HEK293 (cell line): ENCODE measurements at regions not wholly inside any gene's neighbourhood (a gene's known extent, or its start where the extent isn't known, plus 50 kb on each side); places are given as distances from the start of the nearest gene placed in this dataset.

Experiments
- CTCF ChIA-PET: fragments of 350-600 bp; formaldehyde crosslinking; extraction: SDS; loops from one replicate; lab custom pipeline; 2021; ENCODE audit warnings: antibody characterized with exemption; lab: Yijun Ruan, JAX
- POLR2A ChIA-PET: fragments of 300-600 bp; formaldehyde crosslinking; extraction: SDS; loops from one replicate; lab custom pipeline; 2020; ENCODE audit warnings: antibody characterized with exemption, inconsistent platforms; lab: Yijun Ruan, JAX
- H3K27ac ChIP-seq: fragments of 200-500 bp; sonication (Bioruptor generic); 2 replicates; pipeline ENCODE4 v1.5.1; 2014; ENCODE audit warnings: low read depth, low read length, control low read depth, inconsistent platforms; ENCODE audit errors: extremely low read depth
- H3K36me3 ChIP-seq, 2 experiments: fragments of 200-500 bp in 1 of 2; sonication (Bioruptor generic) in 1 of 2; 1 replicate in 1 of 2; 2 replicates in 1 of 2; pipeline ENCODE4 v1.5.1; 2014 to 2017; ENCODE audit warnings: inconsistent platforms in 2 of 2, low read length in 2 of 2; ENCODE audit not compliant: control insufficient read depth in 2 of 2, insufficient read depth in 1 of 2
- H3K4me1 ChIP-seq: fragments of 200-500 bp; sonication (Bioruptor generic); 2 replicates; pipeline ENCODE4 v1.5.1; 2014; ENCODE audit warnings: mild to moderate bottlenecking, low read length, inconsistent platforms; ENCODE audit not compliant: control insufficient read depth, insufficient read depth
- H3K4me3 ChIP-seq: 2 replicates; pipeline ENCODE4 v1.5.1; 2011; ENCODE audit warnings: low read depth, mild to moderate bottlenecking, control low read depth, low read length, moderate library complexity
- H3K9me3 ChIP-seq: fragments of 200-500 bp; sonication (Bioruptor generic); 2 replicates; pipeline ENCODE4 v1.5.1; 2014; ENCODE audit warnings: low read depth, low read length, inconsistent platforms; ENCODE audit not compliant: control insufficient read depth, insufficient read depth
- ELK4 ChIP-seq: IDR thresholded peaks from 2 replicates; pipeline ENCODE4 v1.6.1; 2011; ENCODE audit warnings: mild to moderate bottlenecking, low read depth, low read length, borderline replicate concordance
- GLI4 ChIP-seq: fragments of 450-650 bp; formaldehyde crosslinking; IDR thresholded peaks from 2 replicates; pipeline ENCODE4 v1.5.1; 2016; ENCODE audit warnings: missing biosample characterization, missing genetic modification characterization
- MEIS1 ChIP-seq: sonication (generic); formaldehyde crosslinking; IDR thresholded peaks from 2 replicates; pipeline ENCODE4 v1.8.1; 2022; ENCODE audit warnings: missing genetic modification reagents, mild to moderate bottlenecking, borderline replicate concordance
- PRDM1 ChIP-seq: fragments of 450-650 bp; formaldehyde crosslinking; IDR thresholded peaks from 2 replicates; pipeline ENCODE4; 2016; ENCODE audit warnings: missing biosample characterization, missing genetic modification characterization
- PRDM10 ChIP-seq: fragments of 450-650 bp; formaldehyde crosslinking; IDR thresholded peaks from 2 replicates; pipeline ENCODE4 v1.5.1; 2016; ENCODE audit warnings: missing biosample characterization, missing genetic modification characterization
- REST ChIP-seq: fragments of 450-650 bp; formaldehyde crosslinking; IDR thresholded peaks from 2 replicates; pipeline ENCODE4 v1.5.1; 2016; ENCODE audit warnings: missing biosample characterization, missing genetic modification characterization
- SP2 ChIP-seq: fragments of 450-650 bp; formaldehyde crosslinking; IDR thresholded peaks from 2 replicates; pipeline ENCODE4 v1.5.1; 2016; ENCODE audit warnings: missing biosample characterization, missing genetic modification characterization
- YY2 ChIP-seq: fragments of 450-650 bp; formaldehyde crosslinking; IDR thresholded peaks from 2 replicates; pipeline ENCODE4 v1.5.1; 2016; ENCODE audit warnings: missing biosample characterization, missing genetic modification characterization
- ZBTB17 ChIP-seq: fragments of 450-650 bp; formaldehyde crosslinking; IDR thresholded peaks from 2 replicates; pipeline ENCODE4 v1.5.1; 2016; ENCODE audit warnings: missing biosample characterization, missing genetic modification characterization
- ZNF114 ChIP-seq: fragments of 450-650 bp; formaldehyde crosslinking; IDR thresholded peaks from 2 replicates; pipeline ENCODE4 v1.5.0; 2017; ENCODE audit warnings: missing biosample characterization, missing genetic modification characterization
- ZNF184 ChIP-seq: fragments of 450-650 bp; IDR thresholded peaks from 2 replicates; pipeline ENCODE4 v1.5.1; 2018; ENCODE audit warnings: missing biosample characterization, mild to moderate bottlenecking, missing genetic modification characterization
- ZNF280C ChIP-seq: fragments of 450-650 bp; formaldehyde crosslinking; IDR thresholded peaks from 2 replicates; pipeline ENCODE4 v1.5.1; 2016; ENCODE audit warnings: missing biosample characterization, missing genetic modification characterization
- ZNF510 ChIP-seq: fragments of 450-650 bp; formaldehyde crosslinking; IDR thresholded peaks from 2 replicates; pipeline ENCODE4 v1.5.1; 2018; ENCODE audit warnings: mild to moderate bottlenecking, missing genetic modification characterization, missing biosample characterization; ENCODE audit not compliant: insufficient replicate concordance
- ZNF621 ChIP-seq: fragments of 450-650 bp; formaldehyde crosslinking; IDR thresholded peaks from 2 replicates; pipeline ENCODE4 v1.5.1; 2017; ENCODE audit warnings: missing biosample characterization, missing genetic modification characterization
- ZNF626 ChIP-seq: fragments of 450-650 bp; sonication (Bioruptor Pico); formaldehyde crosslinking; IDR thresholded peaks from 2 replicates; pipeline ENCODE4 v1.5.1; 2018; ENCODE audit warnings: missing biosample characterization, missing genetic modification characterization, inconsistent platforms
- ZNF658 ChIP-seq: fragments of 450-650 bp; formaldehyde crosslinking; IDR thresholded peaks from 2 replicates; pipeline ENCODE4; 2016; ENCODE audit warnings: missing biosample characterization, missing genetic modification characterization
- ZNF707 ChIP-seq: fragments of 450-650 bp; formaldehyde crosslinking; IDR thresholded peaks from 2 replicates; pipeline ENCODE4 v1.5.1; 2016; ENCODE audit warnings: missing biosample characterization, missing genetic modification characterization
- ZNF777 ChIP-seq: fragments of 450-650 bp; formaldehyde crosslinking; IDR thresholded peaks from 2 replicates; pipeline ENCODE4 v1.5.1; 2017; ENCODE audit warnings: missing biosample characterization, missing genetic modification characterization, borderline replicate concordance
- TF ChIP-seq, protein P1 (sequence below): fragments of 450-650 bp; formaldehyde crosslinking; optimal IDR thresholded peaks from 2 replicates; pipeline ENCODE3; 2016; ENCODE audit warnings: missing biosample characterization, mild to moderate bottlenecking, missing genetic modification characterization

DNA sequence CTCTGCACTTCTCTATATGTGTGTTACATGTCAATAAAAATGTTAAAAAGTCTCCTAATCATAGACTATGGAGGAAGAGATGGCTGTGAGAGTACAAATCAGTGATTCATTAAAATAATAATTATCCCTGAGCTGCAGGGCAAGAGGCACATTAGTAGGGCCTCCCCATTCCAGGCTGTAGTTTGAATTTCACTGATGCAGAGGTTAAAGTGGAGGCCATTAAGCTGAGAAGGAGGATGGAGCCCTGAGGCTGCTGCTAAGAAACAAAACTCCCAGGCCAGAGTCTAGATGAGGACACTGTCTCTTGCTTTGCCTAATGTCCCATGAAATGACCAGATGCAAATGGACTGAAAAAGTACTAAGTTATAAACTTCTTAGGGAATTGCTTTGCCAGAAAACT, 89.1 kb upstream of the WDR26 start:
- Histone ChIP-seq H3K27ac (no peak overlapping the region), H3K9me3 (no peaks in the 10 kb centered on the region), H3K36me3 (no peaks in the 10 kb centered on the region), H3K4me1 (no peaks in the 10 kb centered on the region; the same call in 1 of the 2 replicates), H3K4me3 (no peak overlapping the region)
- ChIA-PET POLR2A (no interaction called here), CTCF (interaction anchor here (0.7 to 5.6 kb wide), 5 partner anchors 10 to 399 kb away, joined by 3 to 85 read pairs (median 3); no protein-coding TSS in a partner anchor)
- no peak for TF ChIP-seq REST (tag by site-specific recombination)
- no peak for TF ChIP-seq ZNF777 (tag by site-specific recombination)
- no peak for TF ChIP-seq MEIS1
- TF ChIP-seq, protein P1, sequence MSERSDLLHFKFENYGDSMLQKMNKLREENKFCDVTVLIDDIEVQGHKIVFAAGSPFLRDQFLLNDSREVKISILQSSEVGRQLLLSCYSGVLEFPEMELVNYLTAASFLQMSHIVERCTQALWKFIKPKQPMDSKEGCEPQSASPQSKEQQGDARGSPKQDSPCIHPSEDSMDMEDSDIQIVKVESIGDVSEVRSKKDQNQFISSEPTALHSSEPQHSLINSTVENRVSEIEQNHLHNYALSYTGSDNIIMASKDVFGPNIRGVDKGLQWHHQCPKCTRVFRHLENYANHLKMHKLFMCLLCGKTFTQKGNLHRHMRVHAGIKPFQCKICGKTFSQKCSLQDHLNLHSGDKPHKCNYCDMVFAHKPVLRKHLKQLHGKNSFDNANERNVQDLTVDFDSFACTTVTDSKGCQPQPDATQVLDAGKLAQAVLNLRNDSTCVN (tag by site-specific recombination) = no peak
- no peak for TF ChIP-seq ZNF510 (tag by site-specific recombination)
- no peak for TF ChIP-seq ZNF626 (tag by site-specific recombination)
- no peak for TF ChIP-seq ZNF114 (tag by site-specific recombination)
- no peak for TF ChIP-seq GLI4 (tag by site-specific recombination)
- no peak for TF ChIP-seq YY2 (tag by site-specific recombination)
- no peak for TF ChIP-seq ZNF621 (tag by site-specific recombination)
- TF ChIP-seq SP2 = no peak
- no peak for TF ChIP-seq ELK4
- TF ChIP-seq ZNF707 = no peak

DNA sequence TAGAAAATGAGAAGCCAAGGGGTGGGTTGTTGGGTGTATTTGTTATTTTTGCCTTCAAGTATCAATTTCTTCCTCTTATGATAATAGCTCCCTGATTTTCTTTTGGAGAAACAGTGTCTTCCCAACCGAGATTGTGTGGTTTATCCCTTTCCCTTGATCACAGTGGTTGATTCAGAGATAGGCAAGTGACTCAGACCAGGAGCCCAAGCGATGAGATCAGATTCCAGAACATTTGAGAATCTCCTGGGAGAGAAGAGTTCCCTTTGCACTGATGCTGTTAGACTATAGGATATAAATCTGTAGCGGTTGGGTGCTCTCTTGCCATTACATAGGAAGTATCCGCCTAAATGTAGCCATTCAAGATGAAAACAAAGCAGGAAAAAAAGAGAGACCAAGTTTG, 90.1 kb upstream of the WDR26 start:
- Histone ChIP-seq H3K4me1 (no peaks in the 10 kb centered on the region; the same call in 1 of the 2 replicates), H3K9me3 (no peaks in the 10 kb centered on the region), H3K36me3 (no peaks in the 10 kb centered on the region), H3K4me3 (no peak overlapping the region), H3K27ac (no peak overlapping the region)
- ChIA-PET POLR2A (interaction anchor here (0.6 kb wide), 1 partner anchor 64 kb away, joined by 3 read pairs; no protein-coding TSS in a partner anchor), CTCF (interaction anchor here (0.8 to 5.6 kb wide), 6 partner anchors 11 to 398 kb away, joined by 3 to 85 read pairs (median 4); no protein-coding TSS in a partner anchor)
- TF ChIP-seq PRDM10 = peak; percentile 82
- 0 out of 2 replicates have a peak, but pooled peaks have one; percentile 20 for TF ChIP-seq ZNF184
- TF ChIP-seq ZBTB17 = 0 out of 2 replicates have a peak, but pooled peaks have one; percentile 24
- TF ChIP-seq ZNF280C (tag by site-specific recombination) = no peak
- TF ChIP-seq PRDM1 = 0 out of 2 replicates have a peak, but pooled peaks have one; percentile 18
- no peak for TF ChIP-seq ZNF658
